ENCODE measurements at regions not wholly inside any gene's neighbourhood (a gene's known extent, or its start where the extent isn't known, plus 50 kb on each side); places are given as distances from the start of the nearest gene placed in this dataset.

DNA sequence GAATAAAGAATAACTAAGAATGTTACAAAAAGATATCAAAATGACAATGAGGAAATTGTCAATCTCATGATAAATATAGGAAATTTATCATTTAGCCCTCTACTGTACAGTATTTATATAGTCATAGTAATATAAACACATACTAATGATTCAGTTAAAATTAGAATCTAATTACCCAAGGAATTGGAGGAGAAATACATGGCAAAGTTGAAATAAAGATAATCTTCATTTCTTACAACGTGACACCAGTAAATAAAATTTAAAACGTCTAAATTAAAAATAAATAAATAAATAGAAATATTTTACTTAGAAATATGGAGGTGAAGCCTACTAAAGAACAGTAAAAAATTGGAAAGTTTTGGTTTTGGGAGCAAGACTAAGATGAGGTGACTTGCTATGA is 2163.1 kb upstream of the PCDH20 start:
- H3K4me3 ChIP-seq (replicated peaks in 1 of 2; ENCODE audit: low read depth in 1 of 2, low read length in 2 of 2): no peak overlapping the region
- no peaks in the 10 kb centered on the region for H3K4me1 ChIP-seq (ENCODE audit: control insufficient read depth in 1 of 2, insufficient read depth in 2 of 2, low read length in 2 of 2)
- no TSS peak for BruUV-seq (replicated peaks)
- H3K36me3 ChIP-seq (ENCODE audit: control insufficient read depth in 1 of 2, insufficient read depth in 2 of 2, low read length in 2 of 2): no peaks in the 10 kb centered on the region
- H3K9me3 ChIP-seq (ENCODE audit: control insufficient read depth in 1 of 2, insufficient read depth in 1 of 2, low read depth in 1 of 2, low read length in 2 of 2): no peaks in the 10 kb centered on the region; a peak in 1 of 4 replicates
- H4K20me1 ChIP-seq (ENCODE audit: insufficient read depth): no peaks in the 10 kb centered on the region
- ChIA-PET CTCF (no interaction called here), RAD21 (ENCODE audit: low non-redundant PET in 1 of 2, low total read pairs in 2 of 2, uncharacterized antibody in 2 of 2, unreplicated experiment in 2 of 2) (no interaction called here), POLR2A (no interaction called here)
- H3K27me3 ChIP-seq (ENCODE audit: insufficient read depth, low read length): no peaks in the 10 kb centered on the region
- DNase-seq (ENCODE audit: low read depth, low spot score): no peak
- intact Hi-C loops (cut with micrococcal nuclease): loop anchor here (10.0 kb wide), 1 partner anchor 56 kb away; no protein-coding TSS in a partner anchor
- no peak overlapping the region for H3K4me2 ChIP-seq (ENCODE audit: low read length)
- no peak overlapping the region for H2AFZ ChIP-seq (ENCODE audit: low read depth, low read length, poor library complexity, severe bottlenecking)
- TF ChIP-seq EZH2phosphoT487 (IDR thresholded peaks at IDR 0.05; ENCODE audit: borderline replicate concordance) (no peak), SP1 (IDR thresholded peaks at IDR 0.05; ENCODE audit: low read depth) (no peak)
- no peak for ATAC-seq
- H3K9me2 ChIP-seq (ENCODE audit: insufficient read depth): no peaks in the 10 kb centered on the region
- H3K9ac ChIP-seq (ENCODE audit: low read length): no peak overlapping the region
- no peak overlapping the region for H3K27ac ChIP-seq (ENCODE audit: low read depth, low read length)
- no peaks in the 10 kb centered on the region for H3K79me2 ChIP-seq (ENCODE audit: insufficient read depth, low read length)

GRCh38 chr13:63567031-63567430 is 2151.4 kb upstream of the PCDH20 start:
- Histone ChIP-seq H3K27me3 (ENCODE audit: insufficient read depth, low read length) (no peaks in the 10 kb centered on the region), H3K27ac (ENCODE audit: low read depth, low read length) (no peak overlapping the region), H2AFZ (ENCODE audit: low read depth, low read length, poor library complexity, severe bottlenecking) (no peak overlapping the region), H3K9me3 (ENCODE audit: control insufficient read depth in 1 of 2, insufficient read depth in 1 of 2, low read depth in 1 of 2, low read length in 2 of 2) (no peaks in the 10 kb centered on the region), H4K20me1 (ENCODE audit: insufficient read depth) (no peaks in the 10 kb centered on the region), H3K4me1 (ENCODE audit: control insufficient read depth in 1 of 2, insufficient read depth in 2 of 2, low read length in 2 of 2) (no peaks in the 10 kb centered on the region), H3K4me2 (ENCODE audit: low read length) (no peak overlapping the region), H3K4me3 (replicated peaks in 1 of 2; ENCODE audit: low read depth in 1 of 2, low read length in 2 of 2) (no peak overlapping the region), H3K36me3 (ENCODE audit: control insufficient read depth in 1 of 2, insufficient read depth in 2 of 2, low read length in 2 of 2) (no peaks in the 10 kb centered on the region), H3K79me2 (ENCODE audit: insufficient read depth, low read length) (no peaks in the 10 kb centered on the region), H3K9ac (ENCODE audit: low read length) (no peak overlapping the region), H3K9me2 (ENCODE audit: insufficient read depth) (no peaks in the 10 kb centered on the region)
- ChIA-PET POLR2A (no interaction called here), RAD21 (ENCODE audit: low non-redundant PET in 1 of 2, low total read pairs in 2 of 2, uncharacterized antibody in 2 of 2, unreplicated experiment in 2 of 2) (no interaction called here), CTCF (no interaction called here)
- BruUV-seq (replicated peaks): no TSS peak
- no peak for ATAC-seq
- intact Hi-C loops (cut with micrococcal nuclease): no loop called here
- no peak for DNase-seq (ENCODE audit: low read depth, low spot score)
- TF ChIP-seq MAX (IDR thresholded peaks at IDR 0.05) (no peak), EZH2phosphoT487 (IDR thresholded peaks at IDR 0.05; ENCODE audit: borderline replicate concordance) (no peak), EGR1 (IDR thresholded peaks at IDR 0.05; ENCODE audit: low read depth) (no peak), SRF (IDR thresholded peaks at IDR 0.05; ENCODE audit: low read depth) (no peak), ELF1 (IDR thresholded peaks at IDR 0.05; ENCODE audit: borderline replicate concordance, low read depth) (no peak), POLR2A (IDR thresholded peaks at IDR 0.05; ENCODE audit: borderline replicate concordance, extremely low read depth, insufficient read depth, insufficient read length) (no peak), EZH2 (IDR thresholded peaks at IDR 0.05) (no peak), ZNF274 (IDR thresholded peaks at IDR 0.05; ENCODE audit: low read depth, low read length) (no peak)

Measured in HCT116 (cell line).